Posterior vena cava (tissue), 2 donors: ENCODE measurements at regions not wholly inside any gene's neighbourhood (a gene's known extent, or its start where the extent isn't known, plus 50 kb on each side); places are given as distances from the start of the nearest gene placed in this dataset.

Experiments
- DNase-seq: peaks from one replicate; pipeline ENCODE4 v3.0.0-alpha.2; 2020; ENCODE audit warnings: low spot score
- intact Hi-C, 2 donors: fragments of 100-400 bp; cut with DNase I; formaldehyde crosslinking; loops; one replicate each; pipeline versions ENCODE4 v1.14.1 to v1.14.2; 2022 to 2023
- donor health status: DM: yes; HTN: yes; CAD: no.
- donor health status: DM: yes; HTN: yes; CAD: no.

- no peak for DNase-seq
Observed at GRCh38 chr7:153320005-153320404, 560.5 kb downstream of the ACTR3B start.

GRCh38 chr7:153320681-153321080, 561.1 kb downstream of the ACTR3B start:
- no peak for DNase-seq
- intact Hi-C loops: no loop called here

More at GRCh38 chr7:153320005-153320404, 560.5 kb downstream of the ACTR3B start:
- intact Hi-C loops: no loop called here

GRCh38 chr7:153322991-153323390, 563.4 kb downstream of the ACTR3B start:
- DNase-seq: no peak
- intact Hi-C loops: no loop called here

- DNase-seq: no peak
- intact Hi-C loops: no loop called here
Observed at GRCh38 chr7:153324094-153324493, 564.5 kb downstream of the ACTR3B start.

- intact Hi-C loops: no loop called here
- no peak for DNase-seq
Observed at GRCh38 chr7:153327683-153328082, 568.1 kb downstream of the ACTR3B start.

GRCh38 chr7:153331427-153331826, 571.9 kb downstream of the ACTR3B start:
- no peak for DNase-seq
- intact Hi-C loops: no loop called here

GRCh38 chr7:153354071-153354470, 594.5 kb downstream of the ACTR3B start:
- DNase-seq: no peak
- intact Hi-C loops: no loop called here

GRCh38 chr7:153370092-153370491, 610.5 kb downstream of the ACTR3B start:
- DNase-seq: no peak
- intact Hi-C loops: no loop called here

GRCh38 chr7:153380636-153381035, 621.1 kb downstream of the ACTR3B start:
- intact Hi-C loops: no loop called here
- DNase-seq: no peak

GRCh38 chr7:153381275-153382040, 621.9 kb downstream of the ACTR3B start:
- intact Hi-C loops: no loop called here
- no peak for DNase-seq

- intact Hi-C loops: no loop called here
- DNase-seq: no peak
Observed at GRCh38 chr7:153382641-153383101, 623.1 kb downstream of the ACTR3B start.

- DNase-seq: no peak
- intact Hi-C loops: no loop called here
Observed at GRCh38 chr7:153383781-153384180, 624.2 kb downstream of the ACTR3B start.

- intact Hi-C loops: no loop called here
- DNase-seq: no peak
Observed at GRCh38 chr7:153385502-153385901, 626.0 kb downstream of the ACTR3B start.

GRCh38 chr7:153386556-153386955, 627.0 kb downstream of the ACTR3B start:
- no peak for DNase-seq

GRCh38 chr7:153388611-153389010, 629.1 kb downstream of the ACTR3B start:
- no peak for DNase-seq
- intact Hi-C loops: no loop called here

More at GRCh38 chr7:153386556-153386955, 627.0 kb downstream of the ACTR3B start:
- intact Hi-C loops: no loop called here

GRCh38 chr7:153389261-153389660, 629.7 kb downstream of the ACTR3B start:
- intact Hi-C loops: no loop called here
- no peak for DNase-seq

GRCh38 chr7:153390955-153391354, 631.4 kb downstream of the ACTR3B start:
- intact Hi-C loops: no loop called here
- no peak for DNase-seq

GRCh38 chr7:153392726-153393125, 633.2 kb downstream of the ACTR3B start:
- DNase-seq: no peak
- intact Hi-C loops: no loop called here

- intact Hi-C loops: no loop called here
- no peak for DNase-seq
Observed at GRCh38 chr7:153393666-153394065, 634.1 kb downstream of the ACTR3B start.

GRCh38 chr7:153396475-153396874, 636.9 kb downstream of the ACTR3B start:
- intact Hi-C loops: loop anchor here in 1 of 2 donors (5.0 kb wide), 1 partner anchor 1901 kb away; the partner anchor contains the start of gene INSIG1
- no peak for DNase-seq

- intact Hi-C loops: loop anchor here in 1 of 2 donors (5.0 kb wide), 1 partner anchor 1900 kb away; the partner anchor contains the start of gene INSIG1
- no peak for DNase-seq
Observed at GRCh38 chr7:153397459-153397858, 637.9 kb downstream of the ACTR3B start.
